Lower lobe of right lung (tissue), 2 donors: ENCODE measurements at regions not wholly inside any gene's neighbourhood (a gene's known extent, or its start where the extent isn't known, plus 50 kb on each side); places are given as distances from the start of the nearest gene placed in this dataset.
"Not testable (repeated sequence)": the region's sequence is repeated elsewhere in the genome, so short reads cannot be mapped to it uniquely, and the experiment has no call there.

Experiments
- ATAC-seq, 2 donors: fragments of 200-7000 bp; cut with Tn5 transposase; one replicate each; pipeline ENCODE4 v1.9.1; 2020 to 2022; ENCODE audit warnings: mild to moderate bottlenecking in 2 of 2, moderate library complexity in 2 of 2
- DNase-seq: peaks from one replicate; pipeline ENCODE4 v3.0.0-alpha.2; 2020
- H3K27ac ChIP-seq: fragments of 200-600 bp; one replicate; pipeline ENCODE4 v1.8.0; 2022
- H3K27me3 ChIP-seq: fragments of 200-600 bp; one replicate; pipeline ENCODE4 v1.8.0; 2022; ENCODE audit warnings: low read depth
- H3K36me3 ChIP-seq: fragments of 200-600 bp; one replicate; pipeline ENCODE4 v1.8.0; 2022; ENCODE audit warnings: mild to moderate bottlenecking
- H3K4me1 ChIP-seq: fragments of 200-600 bp; one replicate; pipeline ENCODE4 v1.8.0; 2022
- H3K4me3 ChIP-seq: fragments of 200-600 bp; one replicate; pipeline ENCODE4 v1.8.0; 2022; ENCODE audit warnings: mild to moderate bottlenecking
- H3K9me3 ChIP-seq: fragments of 200-600 bp; one replicate; pipeline ENCODE4 v1.8.0; 2022
- CTCF ChIP-seq: fragments of 200-600 bp; IDR thresholded peaks from one replicate; pipeline ENCODE4 v1.8.0; 2022; ENCODE audit warnings: antibody characterized with exemption, mild to moderate bottlenecking
- intact Hi-C: fragments of 100-400 bp; cut with DNase I; formaldehyde crosslinking; loops from one replicate; pipeline ENCODE4 v1.11.0; 2022
- donor health status: DM: no; HTN: yes; CAD: no; lungs with severe emphysema.

GRCh38 chr11:33531743-33532181 lies 168.9 kb downstream of the C11orf91 start:
- Histone ChIP-seq H3K4me3 (no peak overlapping the region), H3K4me1 (no peaks in the 10 kb centered on the region), H3K36me3 (no peaks in the 10 kb centered on the region), H3K27ac (no peak overlapping the region), H3K9me3 (peaks cover 10% of the 10 kb centered on the region), H3K27me3 (no peaks in the 10 kb centered on the region)
- DNase-seq (no peak), ATAC-seq (no peak)
- no peak for TF ChIP-seq CTCF
- intact Hi-C loops, result no loop called here

GRCh38 chr11:33530815-33531214 lies 169.8 kb downstream of the C11orf91 start:
- intact Hi-C loops, result no loop called here
- ATAC-seq (no peak), DNase-seq (no peak)
- TF ChIP-seq CTCF, result no peak
- Histone ChIP-seq H3K9me3 (peaks cover 16% of the 10 kb centered on the region), H3K36me3 (no peaks in the 10 kb centered on the region), H3K27me3 (no peaks in the 10 kb centered on the region), H3K27ac (no peak overlapping the region), H3K4me3 (no peak overlapping the region), H3K4me1 (no peaks in the 10 kb centered on the region)

- no peak overlapping the region for H3K27ac ChIP-seq
- H3K36me3 ChIP-seq, result no peaks in the 10 kb centered on the region
- peaks cover 16% of the 10 kb centered on the region for H3K9me3 ChIP-seq
- H3K4me3 ChIP-seq, result no peak overlapping the region
- no peak for ATAC-seq
- no peaks in the 10 kb centered on the region for H3K4me1 ChIP-seq
- H3K27me3 ChIP-seq, result no peaks in the 10 kb centered on the region
- no peak for TF ChIP-seq CTCF
- DNase-seq, result no peak
- intact Hi-C loops, result no loop called here
Observed at GRCh38 chr11:33529461-33529860, 171.2 kb downstream of the C11orf91 start.

GRCh38 chr11:33527738-33528137 lies 172.9 kb downstream of the C11orf91 start:
- DNase-seq, intact Hi-C loops: not testable (repeated sequence)

GRCh38 chr11:33525789-33526188 lies 174.8 kb downstream of the C11orf91 start:
- intact Hi-C loops, result no loop called here
- no peaks in the 10 kb centered on the region for H3K36me3 ChIP-seq
- H3K4me3 ChIP-seq, result no peak overlapping the region
- peaks cover 16% of the 10 kb centered on the region for H3K9me3 ChIP-seq
- H3K4me1 ChIP-seq, result no peaks in the 10 kb centered on the region
- no peak for ATAC-seq
- TF ChIP-seq CTCF, result no peak
- no peaks in the 10 kb centered on the region for H3K27me3 ChIP-seq
- DNase-seq, result no peak
- H3K27ac ChIP-seq, result no peak overlapping the region

More at GRCh38 chr11:33527738-33528137, 172.9 kb downstream of the C11orf91 start:
- ATAC-seq, H3K27ac ChIP-seq, H3K4me1 ChIP-seq, H3K27me3 ChIP-seq, H3K36me3 ChIP-seq, H3K4me3 ChIP-seq: not testable (repeated sequence)
- peaks cover 16% of the 10 kb centered on the region for H3K9me3 ChIP-seq

- H3K27me3 ChIP-seq, result no peaks in the 10 kb centered on the region
- intact Hi-C loops, result no loop called here
- no peaks in the 10 kb centered on the region for H3K36me3 ChIP-seq
- no peak overlapping the region for H3K27ac ChIP-seq
- H3K4me3 ChIP-seq, result no peak overlapping the region
- DNase-seq (no peak), ATAC-seq (no peak)
- H3K9me3 ChIP-seq, result peaks cover 2% of the 10 kb centered on the region
- H3K4me1 ChIP-seq, result no peaks in the 10 kb centered on the region
- no peak for TF ChIP-seq CTCF
Observed at GRCh38 chr11:33521384-33521783, 179.2 kb downstream of the C11orf91 start.
